DMS 273 treated with DMSO at 0.1 percent for 48 hours (cell line): ENCODE measurements at regions not wholly inside any gene's neighbourhood (a gene's known extent, or its start where the extent isn't known, plus 50 kb on each side); places are given as distances from the start of the nearest gene placed in this dataset.

Experiments used
- DNase-seq: peaks from one replicate; lab custom pipeline; 2025; lab: John Stamatoyannopoulos, UW

GRCh38 chr13:67821606-67822005 lies 591.5 kb upstream of the PCDH9 start:
- DNase-seq: no peak

- no peak for DNase-seq
These were observed 576.7 kb upstream of the PCDH9 start for GRCh38 chr13:67806796-67807195.

- DNase-seq: no peak
These were observed 573.0 kb upstream of the PCDH9 start for GRCh38 chr13:67803118-67803517.

- DNase-seq: peak; percentile 1
These were observed 562.1 kb upstream of the PCDH9 start for GRCh38 chr13:67792151-67792676.

- DNase-seq: no peak
These were observed 560.9 kb upstream of the PCDH9 start for GRCh38 chr13:67791047-67791446.

GRCh38 chr13:67776151-67776550 lies 546.0 kb upstream of the PCDH9 start:
- no peak for DNase-seq

GRCh38 chr13:67775359-67775758 lies 545.2 kb upstream of the PCDH9 start:
- DNase-seq: no peak

GRCh38 chr13:67772807-67773453 lies 542.8 kb upstream of the PCDH9 start:
- no peak for DNase-seq

GRCh38 chr13:67771106-67771505 lies 541.0 kb upstream of the PCDH9 start:
- no peak for DNase-seq

- no peak for DNase-seq
These were observed 539.8 kb upstream of the PCDH9 start for GRCh38 chr13:67769987-67770341.

GRCh38 chr13:67769063-67769986 lies 539.2 kb upstream of the PCDH9 start:
- DNase-seq: no peak

GRCh38 chr13:67763984-67764383 lies 533.8 kb upstream of the PCDH9 start:
- DNase-seq: no peak

- no peak for DNase-seq
These were observed 533.2 kb upstream of the PCDH9 start for GRCh38 chr13:67763384-67763783.

GRCh38 chr13:67758975-67759374 lies 528.8 kb upstream of the PCDH9 start:
- no peak for DNase-seq

- no peak for DNase-seq
These were observed 523.9 kb upstream of the PCDH9 start for GRCh38 chr13:67754012-67754411.

- no peak for DNase-seq
These were observed 522.6 kb upstream of the PCDH9 start for GRCh38 chr13:67752759-67753158.

GRCh38 chr13:67742478-67742877 lies 512.3 kb upstream of the PCDH9 start:
- DNase-seq: no peak

- no peak for DNase-seq
These were observed 510.9 kb upstream of the PCDH9 start for GRCh38 chr13:67740871-67741535.

- DNase-seq: peak; percentile 21
These were observed 506.7 kb upstream of the PCDH9 start for GRCh38 chr13:67736646-67737420.

GRCh38 chr13:67735651-67736050 lies 505.5 kb upstream of the PCDH9 start:
- DNase-seq: no peak

- no peak for DNase-seq
These were observed 496.8 kb upstream of the PCDH9 start for GRCh38 chr13:67726979-67727378.

GRCh38 chr13:67725999-67726398 lies 495.9 kb upstream of the PCDH9 start:
- no peak for DNase-seq
